ENCODE measurements at regions not wholly inside any gene's neighbourhood (a gene's known extent, or its start where the extent isn't known, plus 50 kb on each side); places are given as distances from the start of the nearest gene placed in this dataset.

GRCh38 chr4:187799735-187800134 lies 195.8 kb upstream of the ZFP42 start:
- H3K27ac ChIP-seq (ENCODE audit: low read length in 2 of 2) = no peak overlapping the region
- intact Hi-C loops (cut with micrococcal nuclease) = no loop called here
- no peak for ATAC-seq (ENCODE audit: low read depth)
- no peak overlapping the region for H3K4me3 Mint-ChIP-seq
- no peak for DNase-seq
- H3K9me3 Mint-ChIP-seq (ENCODE audit: insufficient read depth) = no peaks in the 10 kb centered on the region
- 56% methylated on average over 2 of the region's 2 CpGs for WGBS (ENCODE audit: insufficient coverage)
- no peak overlapping the region for H3K27ac Mint-ChIP-seq
- no peak overlapping the region for H3K4me3 ChIP-seq (ENCODE audit: control extremely low read depth in 1 of 5, extremely low read depth in 1 of 5, insufficient read depth in 1 of 5, low read depth in 2 of 5, low read length in 4 of 5)
- H4K20me1 ChIP-seq (ENCODE audit: control insufficient read depth, insufficient read depth, low read length, poor library complexity, severe bottlenecking) = no peaks in the 10 kb centered on the region
- H3K36me3 ChIP-seq (replicated peaks in 1 of 2; ENCODE audit: control extremely low read depth in 1 of 2, control insufficient read depth in 1 of 2, extremely low read depth in 1 of 2, insufficient read depth in 2 of 2, low read length in 1 of 2) = no peaks in the 10 kb centered on the region
- no peaks in the 10 kb centered on the region for H3K27me3 ChIP-seq (replicated peaks in 1 of 4; ENCODE audit: control extremely low read depth in 1 of 4, control insufficient read depth in 3 of 4, insufficient read depth in 4 of 4, low read length in 3 of 4)
- no peaks in the 10 kb centered on the region for H3K4me1 Mint-ChIP-seq
- H3K4me1 ChIP-seq (ENCODE audit: control insufficient read depth in 2 of 2, insufficient read depth in 2 of 2, low read length in 2 of 2) = no peaks in the 10 kb centered on the region
- H3K27me3 Mint-ChIP-seq = no peaks in the 10 kb centered on the region
- no peak overlapping the region for H2AFZ ChIP-seq (ENCODE audit: insufficient read depth, low read depth, low read length, poor library complexity, severe bottlenecking)
- TF ChIP-seq, protein P1, sequence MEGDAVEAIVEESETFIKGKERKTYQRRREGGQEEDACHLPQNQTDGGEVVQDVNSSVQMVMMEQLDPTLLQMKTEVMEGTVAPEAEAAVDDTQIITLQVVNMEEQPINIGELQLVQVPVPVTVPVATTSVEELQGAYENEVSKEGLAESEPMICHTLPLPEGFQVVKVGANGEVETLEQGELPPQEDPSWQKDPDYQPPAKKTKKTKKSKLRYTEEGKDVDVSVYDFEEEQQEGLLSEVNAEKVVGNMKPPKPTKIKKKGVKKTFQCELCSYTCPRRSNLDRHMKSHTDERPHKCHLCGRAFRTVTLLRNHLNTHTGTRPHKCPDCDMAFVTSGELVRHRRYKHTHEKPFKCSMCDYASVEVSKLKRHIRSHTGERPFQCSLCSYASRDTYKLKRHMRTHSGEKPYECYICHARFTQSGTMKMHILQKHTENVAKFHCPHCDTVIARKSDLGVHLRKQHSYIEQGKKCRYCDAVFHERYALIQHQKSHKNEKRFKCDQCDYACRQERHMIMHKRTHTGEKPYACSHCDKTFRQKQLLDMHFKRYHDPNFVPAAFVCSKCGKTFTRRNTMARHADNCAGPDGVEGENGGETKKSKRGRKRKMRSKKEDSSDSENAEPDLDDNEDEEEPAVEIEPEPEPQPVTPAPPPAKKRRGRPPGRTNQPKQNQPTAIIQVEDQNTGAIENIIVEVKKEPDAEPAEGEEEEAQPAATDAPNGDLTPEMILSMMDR (IDR thresholded peaks at IDR 0.05) = no peak
- no peak for TF ChIP-seq EZH2 (IDR thresholded peaks at IDR 0.05; ENCODE audit: borderline replicate concordance, insufficient read depth, low read depth, low read length, poor library complexity, severe bottlenecking)
- CTCF ChIA-PET = no interaction called here
- peaks cover 0 to 29% (median 2%) of the 10 kb centered on the region in 3 donors for H3K9me3 ChIP-seq (ENCODE audit: control extremely low read depth in 1 of 3, control insufficient read depth in 2 of 3, insufficient read depth in 1 of 3, low read length in 2 of 3)
- POLR2A ChIA-PET = interaction anchor here (0.6 kb wide), 1 partner anchor 312 kb away, joined by 6 read pairs; no protein-coding TSS in a partner anchor
- H3K9ac ChIP-seq (ENCODE audit: low read length) = no peak overlapping the region
- no peak overlapping the region for H3K4me2 ChIP-seq (replicated peaks; ENCODE audit: low read depth, low read length, poor library complexity, severe bottlenecking)
- H3K79me2 ChIP-seq (ENCODE audit: control insufficient read depth, insufficient read depth, low read length) = no peaks in the 10 kb centered on the region

DNA sequence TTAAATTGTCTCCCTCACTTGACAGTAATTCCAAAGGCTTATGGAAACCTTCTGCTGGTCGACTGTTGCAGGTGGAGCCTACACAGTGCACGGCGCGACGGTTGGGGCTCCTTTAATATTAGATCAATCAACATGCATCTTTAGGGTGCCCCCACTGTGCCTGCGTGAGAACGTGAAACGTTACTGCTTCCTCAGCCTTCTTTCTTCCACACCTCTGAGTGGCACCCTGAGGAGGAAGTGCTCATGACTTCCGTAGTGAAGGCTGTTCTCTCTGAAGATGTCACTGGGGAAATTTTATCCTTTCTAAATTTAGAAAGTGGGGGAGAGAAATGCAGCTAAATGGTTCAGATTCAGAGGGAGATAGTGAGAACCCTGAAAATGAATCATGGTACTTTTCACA lies 184.0 kb upstream of the ZFP42 start:
- ATAC-seq (ENCODE audit: low read depth) (no peak), DNase-seq (no peak)
- intact Hi-C loops (cut with micrococcal nuclease) = no loop called here
- Histone ChIP-seq H2AFZ (ENCODE audit: insufficient read depth, low read depth, low read length, poor library complexity, severe bottlenecking) (no peak overlapping the region), H3K4me2 (replicated peaks; ENCODE audit: low read depth, low read length, poor library complexity, severe bottlenecking) (no peak overlapping the region), H3K36me3 (replicated peaks in 1 of 2; ENCODE audit: control extremely low read depth in 1 of 2, control insufficient read depth in 1 of 2, extremely low read depth in 1 of 2, insufficient read depth in 2 of 2, low read length in 1 of 2) (no peaks in the 10 kb centered on the region), H3K27ac (ENCODE audit: low read length in 2 of 2) (no peak overlapping the region), H3K79me2 (ENCODE audit: control insufficient read depth, insufficient read depth, low read length) (no peaks in the 10 kb centered on the region), H3K4me3 (ENCODE audit: control extremely low read depth in 1 of 5, extremely low read depth in 1 of 5, insufficient read depth in 1 of 5, low read depth in 2 of 5, low read length in 4 of 5) (no peak overlapping the region), H3K4me1 (ENCODE audit: control insufficient read depth in 2 of 2, insufficient read depth in 2 of 2, low read length in 2 of 2) (no peaks in the 10 kb centered on the region), H3K27me3 (replicated peaks in 1 of 4; ENCODE audit: control extremely low read depth in 1 of 4, control insufficient read depth in 3 of 4, insufficient read depth in 4 of 4, low read length in 3 of 4) (no peaks in the 10 kb centered on the region), H3K9me3 (ENCODE audit: control extremely low read depth in 1 of 3, control insufficient read depth in 2 of 3, insufficient read depth in 1 of 3, low read length in 2 of 3) (peaks cover 0 to 11% (median 0%) of the 10 kb centered on the region in 3 donors), H3K9ac (ENCODE audit: low read length) (no peak overlapping the region), H4K20me1 (ENCODE audit: control insufficient read depth, insufficient read depth, low read length, poor library complexity, severe bottlenecking) (no peaks in the 10 kb centered on the region)
- Mint-ChIP-seq H3K27ac (no peak overlapping the region), H3K9me3 (ENCODE audit: insufficient read depth) (peaks cover 9% of the 10 kb centered on the region), H3K4me1 (no peaks in the 10 kb centered on the region), H3K27me3 (no peaks in the 10 kb centered on the region), H3K4me3 (no peak overlapping the region)
- TF ChIP-seq, protein P1 (IDR thresholded peaks at IDR 0.05) = no peak
- TF ChIP-seq EZH2 (IDR thresholded peaks at IDR 0.05; ENCODE audit: borderline replicate concordance, insufficient read depth, low read depth, low read length, poor library complexity, severe bottlenecking) = no peak
- POLR2A ChIA-PET = no interaction called here
- CTCF ChIA-PET = no interaction called here
- WGBS (ENCODE audit: insufficient coverage) = 68% methylated on average over 8 of the region's 9 CpGs

Data from B cell (primary cell).